HG03469 (cell line): ENCODE measurements at regions not wholly inside any gene's neighbourhood (a gene's known extent, or its start where the extent isn't known, plus 50 kb on each side); places are given as distances from the start of the nearest gene placed in this dataset.
"Not testable (repeated sequence)": the region's sequence is repeated elsewhere in the genome, so short reads cannot be mapped to it uniquely, and the experiment has no call there.

ENCODE experiments used
- ATAC-seq: cut with Tn5 transposase; IDR thresholded peaks from one replicate; pipeline ENCODE4 v1.9.1; 2021; ENCODE audit warnings: mild to moderate bottlenecking, moderate library complexity, moderate number of reproducible peaks; ENCODE audit not compliant: unreplicated experiment

GRCh38 chr13:74747186-74747955 is 613.2 kb upstream of the KLF12 start:
- no peak for ATAC-seq

- no peak for ATAC-seq
Measured at GRCh38 chr13:74743992-74744391, 609.8 kb upstream of the KLF12 start.

GRCh38 chr13:74741732-74742131 is 607.5 kb upstream of the KLF12 start:
- no peak for ATAC-seq

- no peak for ATAC-seq
Measured at GRCh38 chr13:74732736-74733385, 598.7 kb upstream of the KLF12 start.

- no peak for ATAC-seq
Measured at GRCh38 chr13:74731731-74732130, 597.5 kb upstream of the KLF12 start.

- no peak for ATAC-seq
Measured at GRCh38 chr13:74730556-74731331, 596.5 kb upstream of the KLF12 start.

GRCh38 chr13:74726206-74726605 is 592.0 kb upstream of the KLF12 start:
- ATAC-seq, result no peak

GRCh38 chr13:74718232-74718842 is 584.1 kb upstream of the KLF12 start:
- ATAC-seq, result not testable (repeated sequence)

GRCh38 chr13:74715718-74716117 is 581.5 kb upstream of the KLF12 start:
- no peak for ATAC-seq

GRCh38 chr13:74710006-74710405 is 575.8 kb upstream of the KLF12 start:
- no peak for ATAC-seq

GRCh38 chr13:74709226-74709625 is 575.0 kb upstream of the KLF12 start:
- ATAC-seq, result no peak

- no peak for ATAC-seq
Measured at GRCh38 chr13:74708629-74709028, 574.4 kb upstream of the KLF12 start.

GRCh38 chr13:74707291-74707690 is 573.1 kb upstream of the KLF12 start:
- ATAC-seq, result no peak

- no peak for ATAC-seq
Measured at GRCh38 chr13:74706801-74707200, 572.6 kb upstream of the KLF12 start.

GRCh38 chr13:74705438-74705837 is 571.2 kb upstream of the KLF12 start:
- no peak for ATAC-seq

- no peak for ATAC-seq
Measured at GRCh38 chr13:74703855-74704387, 569.7 kb upstream of the KLF12 start.

GRCh38 chr13:74696148-74696922 is 562.1 kb upstream of the KLF12 start:
- no peak for ATAC-seq

- no peak for ATAC-seq
Measured at GRCh38 chr13:74695021-74695800, 561.0 kb upstream of the KLF12 start.

- ATAC-seq, result no peak
Measured at GRCh38 chr13:74687442-74688182, 553.4 kb upstream of the KLF12 start.
